OCI-LY1 (cell line): ENCODE measurements at regions not wholly inside any gene's neighbourhood (a gene's known extent, or its start where the extent isn't known, plus 50 kb on each side); places are given as distances from the start of the nearest gene placed in this dataset.

Experiments
- H2AFZ ChIP-seq: fragments of 200-600 bp; sonication (generic), shearing (Covaris generic); 2 replicates; pipeline ENCODE4 v1.6.0; 2014; ENCODE audit warnings: antibody characterized with exemption, mild to moderate bottlenecking, low read length
- H3F3A ChIP-seq: fragments of 200-600 bp; sonication (generic), shearing (Covaris generic); 2 replicates; pipeline ENCODE4 v1.6.0; 2014; ENCODE audit warnings: mild to moderate bottlenecking, antibody characterized with exemption, low read length, moderate library complexity; ENCODE audit not compliant: insufficient read depth
- H3K27ac ChIP-seq: fragments of 200-600 bp; sonication (generic); 2 replicates; pipeline ENCODE4 v1.5.1; 2014; ENCODE audit warnings: low read length, mixed run types, mild to moderate bottlenecking, low read depth; ENCODE audit not compliant: poor library complexity, severe bottlenecking
- H3K27me3 ChIP-seq: fragments of 200-600 bp; sonication (generic); 2 replicates; pipeline ENCODE4 v1.6.0; 2014; ENCODE audit warnings: antibody characterized with exemption, mild to moderate bottlenecking, low read length, moderate library complexity; ENCODE audit not compliant: insufficient read depth
- H3K36me3 ChIP-seq: fragments of 200-600 bp; sonication (generic); 2 replicates; pipeline ENCODE4 v1.6.1; 2014; ENCODE audit warnings: mild to moderate bottlenecking, antibody characterized with exemption, low read length, moderate library complexity, mixed read lengths; ENCODE audit not compliant: insufficient read depth
- H3K4me1 ChIP-seq: fragments of 200-600 bp; sonication (generic); 2 replicates; pipeline ENCODE4 v1.5.1; 2014; ENCODE audit warnings: mild to moderate bottlenecking, low read length, moderate library complexity; ENCODE audit not compliant: insufficient read depth, severe bottlenecking
- H3K4me2 ChIP-seq: fragments of 200-600 bp; sonication (generic), shearing (Covaris generic); 2 replicates; pipeline ENCODE4 v1.6.1; 2014; ENCODE audit warnings: low read length
- H3K4me3 ChIP-seq: fragments of 200-600 bp; sonication (generic); 2 replicates; pipeline ENCODE4 v1.5.1; 2014; ENCODE audit warnings: low read length, low read depth, mild to moderate bottlenecking, mixed read lengths; ENCODE audit not compliant: poor library complexity, severe bottlenecking
- H3K79me2 ChIP-seq: fragments of 200-600 bp; shearing (Covaris generic); 2 replicates; pipeline ENCODE4 v1.6.1; 2016; ENCODE audit warnings: mixed run types, low read length, mixed read lengths; ENCODE audit not compliant: insufficient read depth
- H3K9ac ChIP-seq: fragments of 200-600 bp; sonication (generic), shearing (Covaris generic); 2 replicates; pipeline ENCODE4 v1.6.1; 2014; ENCODE audit warnings: mild to moderate bottlenecking, low read length, mixed read lengths
- H3K9me2 ChIP-seq: fragments of 200-600 bp; sonication (generic), shearing (Covaris generic); 2 replicates; pipeline ENCODE4 v1.6.1; 2014; ENCODE audit warnings: low read depth, mild to moderate bottlenecking, low read length, mixed read lengths
- H3K9me3 ChIP-seq: fragments of 200-600 bp; shearing (Covaris generic); 2 replicates; pipeline ENCODE4 v1.6.1; 2014; ENCODE audit warnings: low read length, mixed read lengths
- H4K20me1 ChIP-seq: fragments of 200-600 bp; sonication (generic), shearing (Covaris generic); 2 replicates; pipeline ENCODE4 v1.6.0; 2016; ENCODE audit warnings: mild to moderate bottlenecking, low read length; ENCODE audit not compliant: insufficient read depth
- EZH2 ChIP-seq: fragments of 200-600 bp; sonication (generic), shearing (Covaris generic); IDR thresholded peaks from 2 replicates; pipeline ENCODE4 v1.8.0; 2017; ENCODE audit warnings: borderline replicate concordance, mixed run types, mild to moderate bottlenecking, antibody characterized with exemption, low read length, moderate library complexity, mixed read lengths
- TF ChIP-seq, protein P1 (sequence below): fragments of 200-600 bp; sonication (generic), shearing (Covaris generic); IDR thresholded peaks from 2 replicates; pipeline ENCODE4 v1.5.1; 2017; ENCODE audit warnings: mild to moderate bottlenecking, antibody characterized with exemption, low read length, moderate library complexity, mixed read lengths

GRCh38 chr13:82364525-82364924 is 1517.7 kb downstream of the SLITRK1 start:
- H4K20me1 ChIP-seq = no peaks in the 10 kb centered on the region
- no peaks in the 10 kb centered on the region for H3K36me3 ChIP-seq
- no peaks in the 10 kb centered on the region for H3K4me1 ChIP-seq
- H3K27me3 ChIP-seq = no peaks in the 10 kb centered on the region
- H3K27ac ChIP-seq = no peak overlapping the region
- no peaks in the 10 kb centered on the region for H3K79me2 ChIP-seq
- no peaks in the 10 kb centered on the region for H3K9me2 ChIP-seq
- TF ChIP-seq, protein P1, sequence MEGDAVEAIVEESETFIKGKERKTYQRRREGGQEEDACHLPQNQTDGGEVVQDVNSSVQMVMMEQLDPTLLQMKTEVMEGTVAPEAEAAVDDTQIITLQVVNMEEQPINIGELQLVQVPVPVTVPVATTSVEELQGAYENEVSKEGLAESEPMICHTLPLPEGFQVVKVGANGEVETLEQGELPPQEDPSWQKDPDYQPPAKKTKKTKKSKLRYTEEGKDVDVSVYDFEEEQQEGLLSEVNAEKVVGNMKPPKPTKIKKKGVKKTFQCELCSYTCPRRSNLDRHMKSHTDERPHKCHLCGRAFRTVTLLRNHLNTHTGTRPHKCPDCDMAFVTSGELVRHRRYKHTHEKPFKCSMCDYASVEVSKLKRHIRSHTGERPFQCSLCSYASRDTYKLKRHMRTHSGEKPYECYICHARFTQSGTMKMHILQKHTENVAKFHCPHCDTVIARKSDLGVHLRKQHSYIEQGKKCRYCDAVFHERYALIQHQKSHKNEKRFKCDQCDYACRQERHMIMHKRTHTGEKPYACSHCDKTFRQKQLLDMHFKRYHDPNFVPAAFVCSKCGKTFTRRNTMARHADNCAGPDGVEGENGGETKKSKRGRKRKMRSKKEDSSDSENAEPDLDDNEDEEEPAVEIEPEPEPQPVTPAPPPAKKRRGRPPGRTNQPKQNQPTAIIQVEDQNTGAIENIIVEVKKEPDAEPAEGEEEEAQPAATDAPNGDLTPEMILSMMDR = no peak
- no peak for TF ChIP-seq EZH2
- H3K4me2 ChIP-seq = no peak overlapping the region
- H3F3A ChIP-seq = no peaks in the 10 kb centered on the region
- no peak overlapping the region for H2AFZ ChIP-seq
- no peaks in the 10 kb centered on the region for H3K9me3 ChIP-seq
- H3K9ac ChIP-seq = no peak overlapping the region
- H3K4me3 ChIP-seq = no peak overlapping the region

- Histone ChIP-seq H3K79me2 (no peaks in the 10 kb centered on the region), H3K9ac (no peak overlapping the region), H3K4me1 (no peaks in the 10 kb centered on the region)
These were observed 1524.0 kb downstream of the SLITRK1 start for GRCh38 chr13:82358284-82358683.

DNA sequence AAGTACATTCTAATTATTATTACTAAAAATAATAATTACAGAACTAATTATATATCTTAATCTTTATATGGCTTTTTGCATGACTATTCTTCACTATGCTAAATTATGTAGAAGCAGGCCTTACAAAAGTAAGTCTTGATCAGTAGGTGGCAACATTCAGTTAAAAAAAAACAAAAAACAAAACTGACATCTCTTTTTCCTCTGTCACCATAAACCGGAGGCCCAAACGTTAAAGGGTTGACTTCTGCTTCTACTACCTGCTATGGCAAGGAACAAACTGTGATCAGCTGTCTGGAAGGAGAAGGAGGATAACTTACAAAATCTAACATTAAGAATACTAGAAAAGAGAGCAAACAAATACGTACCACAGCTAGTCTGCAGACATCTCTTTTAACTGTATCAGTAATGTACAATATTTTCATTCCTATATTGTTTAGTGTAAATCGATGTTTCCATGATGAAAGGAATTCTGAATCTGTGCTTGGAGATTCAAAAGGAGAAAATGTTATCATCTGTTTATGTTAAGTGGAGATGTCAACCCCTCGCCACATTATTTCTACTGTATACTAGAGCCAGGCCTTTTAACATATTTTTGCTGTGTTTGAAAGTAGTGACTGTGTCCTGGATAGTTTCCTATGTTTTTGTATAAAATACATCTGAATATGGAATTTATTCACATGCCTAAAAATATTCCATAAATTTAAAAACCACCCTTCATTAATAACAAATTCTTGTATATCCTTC is 1525.4 kb downstream of the SLITRK1 start:
- Histone ChIP-seq H4K20me1 (no peaks in the 10 kb centered on the region), H3K27ac (no peak overlapping the region), H3K36me3 (no peaks in the 10 kb centered on the region), H3K9ac (no peak overlapping the region), H2AFZ (no peak overlapping the region), H3K4me1 (no peaks in the 10 kb centered on the region), H3K27me3 (no peaks in the 10 kb centered on the region), H3F3A (no peaks in the 10 kb centered on the region), H3K9me2 (no peaks in the 10 kb centered on the region), H3K79me2 (no peaks in the 10 kb centered on the region), H3K9me3 (no peaks in the 10 kb centered on the region), H3K4me2 (no peak overlapping the region), H3K4me3 (no peak overlapping the region)
- TF ChIP-seq EZH2 = no peak
- TF ChIP-seq, protein P1 = no peak

More at GRCh38 chr13:82358284-82358683, 1524.0 kb downstream of the SLITRK1 start:
- Histone ChIP-seq H3K4me2 (no peak overlapping the region), H3K9me3 (no peaks in the 10 kb centered on the region), H3K4me3 (no peak overlapping the region), H2AFZ (no peak overlapping the region), H4K20me1 (no peaks in the 10 kb centered on the region), H3F3A (no peaks in the 10 kb centered on the region), H3K27me3 (no peaks in the 10 kb centered on the region), H3K9me2 (no peaks in the 10 kb centered on the region), H3K36me3 (no peaks in the 10 kb centered on the region), H3K27ac (no peak overlapping the region)
- TF ChIP-seq, protein P1 = no peak
- no peak for TF ChIP-seq EZH2
